ENCODE measurements at regions not wholly inside any gene's neighbourhood (a gene's known extent, or its start where the extent isn't known, plus 50 kb on each side); places are given as distances from the start of the nearest gene placed in this dataset.

DNA sequence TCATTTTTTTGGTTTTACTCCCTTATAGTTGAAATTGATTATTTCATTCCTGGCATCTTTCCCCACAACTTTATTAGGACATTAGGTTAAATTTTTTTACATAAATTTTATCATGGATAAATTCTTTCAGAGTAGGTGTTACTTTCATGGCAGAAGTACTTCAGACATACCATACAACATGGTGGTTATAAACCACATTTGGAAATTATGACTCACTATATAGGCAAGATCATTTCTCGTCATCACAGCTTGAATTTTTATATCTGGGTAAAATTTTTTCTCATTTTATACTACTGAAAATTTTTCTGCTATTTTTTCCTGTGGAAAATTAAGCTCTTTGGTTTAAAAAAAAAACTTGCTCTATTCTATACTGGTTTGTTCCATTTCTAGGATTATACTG, 111.9 kb upstream of the COL5A2 start:
- H2AFZ ChIP-seq (ENCODE audit: insufficient read depth, low read depth, low read length, poor library complexity, severe bottlenecking), result no peak overlapping the region
- no peak overlapping the region for H3K4me2 ChIP-seq (replicated peaks; ENCODE audit: low read depth, low read length, poor library complexity, severe bottlenecking)
- no peaks in the 10 kb centered on the region for H3K36me3 ChIP-seq (replicated peaks in 1 of 2; ENCODE audit: control extremely low read depth in 1 of 2, control insufficient read depth in 1 of 2, extremely low read depth in 1 of 2, insufficient read depth in 2 of 2, low read length in 1 of 2)
- H3K4me3 Mint-ChIP-seq, result no peak overlapping the region
- no peaks in the 10 kb centered on the region for H3K9me3 ChIP-seq (ENCODE audit: control extremely low read depth in 1 of 3, control insufficient read depth in 2 of 3, insufficient read depth in 1 of 3, low read length in 2 of 3)
- H3K9ac ChIP-seq (ENCODE audit: low read length), result no peak overlapping the region
- no peaks in the 10 kb centered on the region for H3K27me3 ChIP-seq (replicated peaks in 1 of 4; ENCODE audit: control extremely low read depth in 1 of 4, control insufficient read depth in 3 of 4, insufficient read depth in 4 of 4, low read length in 3 of 4)
- ChIA-PET POLR2A (no interaction called here), CTCF (no interaction called here)
- no peaks in the 10 kb centered on the region for H3K27me3 Mint-ChIP-seq
- WGBS (ENCODE audit: insufficient coverage), result no CpG with 5 or more reads among the region's 1 CpG
- H3K4me1 ChIP-seq (ENCODE audit: control insufficient read depth in 2 of 2, insufficient read depth in 2 of 2, low read length in 2 of 2), result no peaks in the 10 kb centered on the region
- DNase-seq, result no peak
- peaks cover 2% of the 10 kb centered on the region for H3K9me3 Mint-ChIP-seq (ENCODE audit: insufficient read depth)
- no peaks in the 10 kb centered on the region for H3K79me2 ChIP-seq (ENCODE audit: control insufficient read depth, insufficient read depth, low read length)
- H4K20me1 ChIP-seq (ENCODE audit: control insufficient read depth, insufficient read depth, low read length, poor library complexity, severe bottlenecking), result no peaks in the 10 kb centered on the region
- ATAC-seq (ENCODE audit: low read depth), result no peak
- intact Hi-C loops (cut with micrococcal nuclease), result no loop called here
- no peak overlapping the region for H3K27ac Mint-ChIP-seq
- no peaks in the 10 kb centered on the region for H3K4me1 Mint-ChIP-seq
- TF ChIP-seq, protein P1, sequence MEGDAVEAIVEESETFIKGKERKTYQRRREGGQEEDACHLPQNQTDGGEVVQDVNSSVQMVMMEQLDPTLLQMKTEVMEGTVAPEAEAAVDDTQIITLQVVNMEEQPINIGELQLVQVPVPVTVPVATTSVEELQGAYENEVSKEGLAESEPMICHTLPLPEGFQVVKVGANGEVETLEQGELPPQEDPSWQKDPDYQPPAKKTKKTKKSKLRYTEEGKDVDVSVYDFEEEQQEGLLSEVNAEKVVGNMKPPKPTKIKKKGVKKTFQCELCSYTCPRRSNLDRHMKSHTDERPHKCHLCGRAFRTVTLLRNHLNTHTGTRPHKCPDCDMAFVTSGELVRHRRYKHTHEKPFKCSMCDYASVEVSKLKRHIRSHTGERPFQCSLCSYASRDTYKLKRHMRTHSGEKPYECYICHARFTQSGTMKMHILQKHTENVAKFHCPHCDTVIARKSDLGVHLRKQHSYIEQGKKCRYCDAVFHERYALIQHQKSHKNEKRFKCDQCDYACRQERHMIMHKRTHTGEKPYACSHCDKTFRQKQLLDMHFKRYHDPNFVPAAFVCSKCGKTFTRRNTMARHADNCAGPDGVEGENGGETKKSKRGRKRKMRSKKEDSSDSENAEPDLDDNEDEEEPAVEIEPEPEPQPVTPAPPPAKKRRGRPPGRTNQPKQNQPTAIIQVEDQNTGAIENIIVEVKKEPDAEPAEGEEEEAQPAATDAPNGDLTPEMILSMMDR (IDR thresholded peaks at IDR 0.05), result no peak
- no peak for TF ChIP-seq EZH2 (IDR thresholded peaks at IDR 0.05; ENCODE audit: borderline replicate concordance, insufficient read depth, low read depth, low read length, poor library complexity, severe bottlenecking)
- H3K27ac ChIP-seq (ENCODE audit: low read length in 2 of 2), result no peak overlapping the region
- H3K4me3 ChIP-seq (ENCODE audit: control extremely low read depth in 1 of 5, extremely low read depth in 1 of 5, insufficient read depth in 1 of 5, low read depth in 2 of 5, low read length in 4 of 5), result no peak overlapping the region

DNA sequence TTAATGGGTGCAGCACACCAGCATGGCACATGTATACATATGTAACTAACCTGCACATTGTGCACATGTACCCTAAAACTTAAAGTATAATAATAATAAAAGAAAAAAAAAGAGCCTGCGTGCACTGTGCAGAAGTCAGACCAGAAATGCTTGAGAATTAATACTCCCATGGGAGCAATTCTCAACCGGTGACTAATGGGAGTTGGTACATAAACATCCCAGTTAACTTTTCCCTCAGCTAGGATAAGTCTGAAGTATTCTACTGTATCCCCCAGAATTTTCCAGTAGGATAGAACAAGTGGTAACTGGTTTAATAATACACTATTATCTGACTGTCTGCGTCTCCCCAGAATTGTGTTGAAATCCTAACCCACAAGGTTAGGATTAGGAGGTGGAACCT, 113.6 kb upstream of the COL5A2 start:
- TF ChIP-seq, protein P1 (IDR thresholded peaks at IDR 0.05), result no peak
- TF ChIP-seq EZH2 (IDR thresholded peaks at IDR 0.05; ENCODE audit: borderline replicate concordance, insufficient read depth, low read depth, low read length, poor library complexity, severe bottlenecking), result no peak
- intact Hi-C loops (cut with micrococcal nuclease), result no loop called here
- H3K4me1 Mint-ChIP-seq, result no peaks in the 10 kb centered on the region

More for the DNA sequence above, 113.6 kb upstream of the COL5A2 start:
- no peak overlapping the region for H3K4me3 Mint-ChIP-seq
- Histone ChIP-seq H3K4me2 (replicated peaks; ENCODE audit: low read depth, low read length, poor library complexity, severe bottlenecking) (no peak overlapping the region), H3K9ac (ENCODE audit: low read length) (no peak overlapping the region), H3K27me3 (replicated peaks in 1 of 4; ENCODE audit: control extremely low read depth in 1 of 4, control insufficient read depth in 3 of 4, insufficient read depth in 4 of 4, low read length in 3 of 4) (no peaks in the 10 kb centered on the region), H3K27ac (ENCODE audit: low read length in 2 of 2) (no peak overlapping the region), H4K20me1 (ENCODE audit: control insufficient read depth, insufficient read depth, low read length, poor library complexity, severe bottlenecking) (no peaks in the 10 kb centered on the region), H2AFZ (ENCODE audit: insufficient read depth, low read depth, low read length, poor library complexity, severe bottlenecking) (no peak overlapping the region), H3K79me2 (ENCODE audit: control insufficient read depth, insufficient read depth, low read length) (no peaks in the 10 kb centered on the region), H3K36me3 (replicated peaks in 1 of 2; ENCODE audit: control extremely low read depth in 1 of 2, control insufficient read depth in 1 of 2, extremely low read depth in 1 of 2, insufficient read depth in 2 of 2, low read length in 1 of 2) (no peaks in the 10 kb centered on the region), H3K4me3 (ENCODE audit: control extremely low read depth in 1 of 5, extremely low read depth in 1 of 5, insufficient read depth in 1 of 5, low read depth in 2 of 5, low read length in 4 of 5) (no peak overlapping the region), H3K4me1 (ENCODE audit: control insufficient read depth in 2 of 2, insufficient read depth in 2 of 2, low read length in 2 of 2) (no peaks in the 10 kb centered on the region), H3K9me3 (ENCODE audit: control extremely low read depth in 1 of 3, control insufficient read depth in 2 of 3, insufficient read depth in 1 of 3, low read length in 2 of 3) (no peaks in the 10 kb centered on the region)
- peaks cover 2% of the 10 kb centered on the region for H3K9me3 Mint-ChIP-seq (ENCODE audit: insufficient read depth)
- no peak for DNase-seq
- no peak overlapping the region for H3K27ac Mint-ChIP-seq
- no CpG with 5 or more reads among the region's 3 CpGs for WGBS (ENCODE audit: insufficient coverage)
- ATAC-seq (ENCODE audit: low read depth), result no peak
- ChIA-PET CTCF (no interaction called here), POLR2A (no interaction called here)
- H3K27me3 Mint-ChIP-seq, result no peaks in the 10 kb centered on the region
